Epithelial cell of esophagus (primary cell): ENCODE measurements at regions not wholly inside any gene's neighbourhood (a gene's known extent, or its start where the extent isn't known, plus 50 kb on each side); places are given as distances from the start of the nearest gene placed in this dataset.

Experiments used
- DNase-seq: peaks from one replicate; pipeline ENCODE4 v3.0.0; 2010; ENCODE audit warnings: low read depth
- H3K4me3 ChIP-seq: 2 replicates; pipeline ENCODE4 v1.5.1; 2011; ENCODE audit warnings: mild to moderate bottlenecking, low read length, control low read depth
- CTCF ChIP-seq: IDR thresholded peaks from 2 replicates; pipeline ENCODE4 v1.5.1; 2011; ENCODE audit warnings: low read depth, mild to moderate bottlenecking, low read length, control low read depth, inconsistent platforms; ENCODE audit not compliant: insufficient read depth; ENCODE audit errors: missing control alignments

DNA sequence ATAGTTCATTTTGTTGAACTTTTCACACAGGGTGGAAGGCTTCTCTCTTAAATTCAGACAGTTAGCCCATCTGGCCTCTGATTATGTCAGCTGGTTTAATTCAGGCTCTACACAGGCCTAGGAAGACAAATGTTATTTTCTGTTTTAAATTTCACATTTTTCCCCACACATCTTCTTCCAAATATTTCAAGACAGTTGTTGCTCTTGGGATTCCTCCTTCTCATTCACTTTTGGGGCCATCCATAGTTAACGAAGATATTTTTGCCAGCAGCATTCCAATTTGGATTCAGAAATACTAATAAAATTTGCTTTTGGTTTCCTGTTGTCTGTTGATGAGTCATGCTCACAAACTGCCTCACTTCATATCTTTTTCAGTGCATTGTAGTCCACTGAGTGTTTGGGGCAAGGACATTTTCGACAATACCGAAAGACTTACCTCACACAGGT lies 475.4 kb downstream of the DMAC1 start:
- no peak for TF ChIP-seq CTCF
- no peak for DNase-seq
- H3K4me3 ChIP-seq = no peak overlapping the region

GRCh38 chr9:7320841-7321240 lies 478.7 kb downstream of the DMAC1 start:
- no peak for TF ChIP-seq CTCF
- DNase-seq = no peak
- H3K4me3 ChIP-seq = no peak overlapping the region

DNA sequence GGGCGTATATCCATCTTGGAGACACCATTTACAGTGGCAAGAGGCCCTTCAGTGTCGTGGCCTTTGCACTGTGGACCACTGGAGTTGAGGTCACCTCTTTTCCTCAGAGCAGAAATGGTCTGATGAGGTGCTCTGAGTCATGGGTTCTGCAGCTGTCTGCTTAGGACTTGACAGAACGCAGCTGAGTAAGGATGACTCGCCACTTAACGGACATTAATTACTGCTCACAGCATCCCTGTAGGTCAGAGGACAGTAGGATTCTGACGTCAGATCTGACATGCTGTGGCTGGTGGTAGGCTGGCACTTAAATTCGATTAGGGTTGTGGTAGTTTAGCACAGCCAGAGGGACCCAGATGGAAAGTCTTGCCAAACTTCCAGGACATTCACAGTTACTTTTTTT lies 479.4 kb downstream of the DMAC1 start:
- DNase-seq = peak; percentile 80
- H3K4me3 ChIP-seq = no peak overlapping the region
- TF ChIP-seq CTCF = no peak

DNA sequence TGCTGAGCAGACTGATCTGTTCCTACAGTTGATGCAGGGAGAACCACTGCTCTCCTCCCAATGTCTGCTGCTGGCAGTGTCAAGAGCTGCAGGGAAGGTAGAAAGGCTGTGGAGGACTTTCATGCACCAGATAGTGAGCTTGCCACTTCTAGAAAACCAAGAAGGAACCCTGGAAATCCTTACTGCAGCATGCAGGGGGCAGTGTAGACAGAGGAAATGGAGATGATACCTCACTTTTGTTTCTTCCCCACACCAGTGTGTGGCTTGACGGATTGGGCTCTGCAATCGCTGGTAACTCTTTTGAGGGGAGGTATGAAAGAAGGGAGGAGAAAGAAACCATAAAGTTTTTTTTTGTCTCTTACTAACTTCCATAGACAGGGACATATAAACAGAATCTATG lies 480.7 kb downstream of the DMAC1 start:
- no peak for DNase-seq
- no peak for TF ChIP-seq CTCF
- H3K4me3 ChIP-seq = no peak overlapping the region

DNA sequence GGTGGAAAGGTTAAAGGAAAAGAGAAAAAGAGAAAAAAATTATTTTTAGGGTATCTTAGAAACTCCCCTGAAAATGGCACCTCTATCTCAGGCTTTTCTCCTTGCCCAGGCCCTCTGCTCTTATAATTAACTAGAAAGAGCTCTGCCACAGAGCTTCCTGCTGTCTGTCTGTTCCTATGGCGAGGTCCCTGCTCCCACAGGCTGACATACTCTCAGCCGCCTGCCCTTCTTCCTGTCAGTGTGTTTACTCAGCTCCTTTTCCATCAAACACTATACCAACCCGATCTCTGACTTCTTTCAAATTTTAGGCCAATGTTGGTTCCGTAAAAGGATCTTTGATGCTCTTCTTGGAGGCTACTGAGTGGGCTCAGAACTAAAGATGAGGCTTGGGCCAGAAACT lies 482.6 kb downstream of the DMAC1 start:
- TF ChIP-seq CTCF = no peak
- DNase-seq = no peak
- H3K4me3 ChIP-seq = no peak overlapping the region

DNA sequence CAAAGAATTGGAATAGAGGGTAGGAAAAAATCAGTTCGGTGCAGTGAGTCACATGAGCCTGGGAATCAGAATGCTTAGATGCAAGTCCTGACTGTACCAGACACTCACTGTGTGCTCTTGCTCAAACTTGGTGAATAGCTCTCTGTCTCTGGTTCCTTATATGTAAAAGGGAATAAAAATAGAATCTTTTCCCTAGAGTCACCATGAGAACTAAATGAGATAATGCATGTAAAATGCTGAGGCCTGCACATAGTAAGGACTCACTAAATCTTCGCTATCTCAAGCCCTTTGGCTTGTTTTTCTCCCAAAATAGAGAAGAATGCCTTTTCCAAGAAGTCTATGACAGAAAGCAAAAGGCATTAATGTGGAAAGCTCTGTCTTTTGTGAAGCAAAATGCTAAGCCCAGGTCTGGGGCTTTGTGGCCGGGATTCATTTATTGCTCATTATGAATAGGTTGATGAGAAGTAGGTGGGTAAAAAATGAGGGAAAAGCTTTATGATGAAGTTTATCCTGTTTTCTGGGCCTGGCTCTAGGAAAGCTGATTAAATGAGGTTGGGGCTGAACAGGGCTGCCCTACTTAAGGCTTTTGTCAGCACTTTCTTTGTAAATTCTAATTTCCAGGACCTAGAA lies 483.3 kb downstream of the DMAC1 start:
- H3K4me3 ChIP-seq = no peak overlapping the region
- no peak for TF ChIP-seq CTCF
- DNase-seq = peak; percentile 11

- DNase-seq = no peak
- no peak overlapping the region for H3K4me3 ChIP-seq
- no peak for TF ChIP-seq CTCF
Measured at GRCh38 chr9:7315746-7316145, 483.8 kb downstream of the DMAC1 start.
